ENCODE measurements at regions not wholly inside any gene's neighbourhood (a gene's known extent, or its start where the extent isn't known, plus 50 kb on each side); places are given as distances from the start of the nearest gene placed in this dataset.
"Not testable (repeated sequence)": the region's sequence is repeated elsewhere in the genome, so short reads cannot be mapped to it uniquely, and the experiment has no call there.

GRCh38 chr17:65311261-65311660 lies 174.1 kb downstream of the RGS9 start:
- CTCF ChIA-PET, result no interaction called here
- POLR2A ChIA-PET (ENCODE audit: low non-redundant PET), result no interaction called here
- TF ChIP-seq, protein P1, sequence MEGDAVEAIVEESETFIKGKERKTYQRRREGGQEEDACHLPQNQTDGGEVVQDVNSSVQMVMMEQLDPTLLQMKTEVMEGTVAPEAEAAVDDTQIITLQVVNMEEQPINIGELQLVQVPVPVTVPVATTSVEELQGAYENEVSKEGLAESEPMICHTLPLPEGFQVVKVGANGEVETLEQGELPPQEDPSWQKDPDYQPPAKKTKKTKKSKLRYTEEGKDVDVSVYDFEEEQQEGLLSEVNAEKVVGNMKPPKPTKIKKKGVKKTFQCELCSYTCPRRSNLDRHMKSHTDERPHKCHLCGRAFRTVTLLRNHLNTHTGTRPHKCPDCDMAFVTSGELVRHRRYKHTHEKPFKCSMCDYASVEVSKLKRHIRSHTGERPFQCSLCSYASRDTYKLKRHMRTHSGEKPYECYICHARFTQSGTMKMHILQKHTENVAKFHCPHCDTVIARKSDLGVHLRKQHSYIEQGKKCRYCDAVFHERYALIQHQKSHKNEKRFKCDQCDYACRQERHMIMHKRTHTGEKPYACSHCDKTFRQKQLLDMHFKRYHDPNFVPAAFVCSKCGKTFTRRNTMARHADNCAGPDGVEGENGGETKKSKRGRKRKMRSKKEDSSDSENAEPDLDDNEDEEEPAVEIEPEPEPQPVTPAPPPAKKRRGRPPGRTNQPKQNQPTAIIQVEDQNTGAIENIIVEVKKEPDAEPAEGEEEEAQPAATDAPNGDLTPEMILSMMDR (conservative IDR thresholded peaks at IDR 0.05; ENCODE audit: low read depth), result no peak
- H3K27ac ChIP-seq, result no peak overlapping the region
- no peak for DNase-seq (ENCODE audit: low spot score)

GRCh38 chr17:65307961-65308316 lies 170.8 kb downstream of the RGS9 start:
- POLR2A ChIA-PET (ENCODE audit: low non-redundant PET), result no interaction called here
- TF ChIP-seq, protein P1 (conservative IDR thresholded peaks at IDR 0.05; ENCODE audit: low read depth), result no peak
- DNase-seq (ENCODE audit: low spot score), result no peak
- no peak overlapping the region for H3K27ac ChIP-seq
- CTCF ChIA-PET, result no interaction called here

DNA sequence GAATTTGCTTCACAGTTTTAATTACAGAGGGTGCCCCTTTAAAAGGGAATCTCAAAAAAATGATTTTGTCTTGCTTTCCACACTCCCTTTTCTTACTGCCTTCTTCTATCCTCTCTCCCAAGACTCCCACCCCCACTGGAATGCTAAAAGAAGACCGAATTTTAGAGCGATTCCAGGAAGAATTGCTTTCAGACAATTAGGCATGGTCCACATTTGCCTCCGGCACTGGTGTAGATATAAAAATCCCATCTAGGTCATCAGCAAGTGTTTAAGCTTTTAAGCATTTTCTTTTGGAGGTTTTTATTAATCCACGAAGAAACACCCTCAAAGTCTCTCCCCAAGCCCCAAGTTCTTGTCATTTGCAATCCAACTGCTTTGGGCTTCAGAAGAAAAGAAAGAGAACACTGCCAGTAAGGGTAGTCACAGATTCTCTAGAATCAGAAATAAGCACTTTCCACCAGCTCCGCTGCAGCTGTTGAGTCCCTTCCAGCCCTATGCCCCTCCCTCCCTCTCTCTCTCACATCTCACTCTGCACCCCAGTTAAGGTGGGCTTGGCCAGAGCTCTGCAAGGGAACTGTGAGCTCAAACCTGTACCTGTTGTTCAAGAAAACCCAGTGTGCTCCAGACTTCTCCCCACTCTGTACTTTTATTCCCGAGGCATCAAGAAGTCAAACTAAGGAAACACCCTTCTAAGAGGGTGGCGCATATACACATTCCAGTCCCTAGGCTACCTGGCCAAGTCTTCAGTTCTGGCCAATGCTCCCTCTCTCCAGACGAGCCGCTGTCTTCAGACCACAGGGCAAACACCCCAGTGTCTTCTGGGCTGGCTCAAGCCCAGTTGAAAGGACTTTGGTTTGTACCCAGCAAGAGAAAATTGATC lies 170.2 kb downstream of the RGS9 start:
- DNase-seq (ENCODE audit: low spot score), result no peak
- POLR2A ChIA-PET (ENCODE audit: low non-redundant PET), result no interaction called here
- CTCF ChIA-PET, result no interaction called here

GRCh38 chr17:65305778-65306177 lies 168.6 kb downstream of the RGS9 start:
- ChIA-PET POLR2A (ENCODE audit: low non-redundant PET) (no interaction called here), CTCF (interaction anchor here (1.1 kb wide), 1 partner anchor 11 kb away, joined by 3 read pairs; no protein-coding TSS in a partner anchor)
- TF ChIP-seq, protein P1 (conservative IDR thresholded peaks at IDR 0.05; ENCODE audit: low read depth), result no peak
- no peak overlapping the region for H3K27ac ChIP-seq
- no peak for DNase-seq (ENCODE audit: low spot score)

More for the DNA sequence above, 170.2 kb downstream of the RGS9 start:
- no peak overlapping the region for H3K27ac ChIP-seq
- TF ChIP-seq, protein P1 (conservative IDR thresholded peaks at IDR 0.05; ENCODE audit: low read depth), result no peak

DNA sequence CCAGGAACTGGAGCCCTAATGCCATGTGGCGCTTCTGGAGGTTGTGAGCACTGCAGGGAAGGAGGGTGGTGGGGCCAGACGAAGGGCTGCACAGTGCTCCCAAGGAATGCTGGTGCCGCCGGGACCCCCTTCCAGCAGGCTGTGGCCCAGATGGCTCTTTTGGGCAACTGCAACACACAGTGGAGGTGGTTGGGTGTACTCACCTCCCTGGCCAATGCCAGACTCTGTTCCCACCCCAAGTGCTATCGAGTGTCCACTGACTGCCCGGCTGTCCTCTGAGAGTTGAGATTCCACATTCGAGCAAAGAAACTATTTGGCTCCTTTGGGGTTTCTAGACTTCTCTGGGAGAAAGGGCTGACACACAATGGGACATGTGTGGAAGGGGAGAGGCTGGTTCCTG lies 167.9 kb downstream of the RGS9 start:
- CTCF ChIA-PET, result interaction anchor here (1.1 kb wide), 1 partner anchor 11 kb away, joined by 3 read pairs; no protein-coding TSS in a partner anchor
- POLR2A ChIA-PET (ENCODE audit: low non-redundant PET), result no interaction called here
- no peak overlapping the region for H3K27ac ChIP-seq
- TF ChIP-seq, protein P1 (conservative IDR thresholded peaks at IDR 0.05; ENCODE audit: low read depth), result no peak
- no peak for DNase-seq (ENCODE audit: low spot score)

- H3K27ac ChIP-seq; POLR2A ChIA-PET (ENCODE audit: low non-redundant PET); DNase-seq (ENCODE audit: low spot score); CTCF ChIA-PET: not testable (repeated sequence)
Measured at GRCh38 chr17:65301882-65302281, 164.7 kb downstream of the RGS9 start.

DNA sequence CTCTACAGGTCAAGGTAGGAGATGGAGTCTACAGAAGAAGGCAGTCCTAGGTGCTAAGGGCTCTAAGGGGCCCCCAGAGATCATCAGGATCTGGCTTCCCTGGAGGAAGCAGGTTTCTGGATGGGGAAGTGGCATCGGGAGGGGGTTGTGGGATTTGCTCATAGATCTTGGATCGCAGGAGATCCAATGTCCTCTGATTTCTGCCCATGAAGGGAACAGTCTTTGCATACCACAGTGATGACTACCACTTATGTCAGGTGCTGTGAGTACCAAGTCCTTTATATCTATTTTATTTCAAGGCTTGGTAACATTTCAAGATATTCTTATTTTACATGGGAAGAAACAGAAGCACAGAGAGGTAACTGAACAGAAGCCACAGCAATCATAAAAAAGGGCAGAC lies 164.0 kb downstream of the RGS9 start:
- TF ChIP-seq, protein P1 (conservative IDR thresholded peaks at IDR 0.05; ENCODE audit: low read depth), result no peak
- ChIA-PET POLR2A (ENCODE audit: low non-redundant PET) (no interaction called here), CTCF (no interaction called here)
- no peak for DNase-seq (ENCODE audit: low spot score)
- H3K27ac ChIP-seq, result no peak overlapping the region

Data from RWPE1 (cell line).